ENCODE measurements at regions not wholly inside any gene's neighbourhood (a gene's known extent, or its start where the extent isn't known, plus 50 kb on each side); places are given as distances from the start of the nearest gene placed in this dataset.

DNA sequence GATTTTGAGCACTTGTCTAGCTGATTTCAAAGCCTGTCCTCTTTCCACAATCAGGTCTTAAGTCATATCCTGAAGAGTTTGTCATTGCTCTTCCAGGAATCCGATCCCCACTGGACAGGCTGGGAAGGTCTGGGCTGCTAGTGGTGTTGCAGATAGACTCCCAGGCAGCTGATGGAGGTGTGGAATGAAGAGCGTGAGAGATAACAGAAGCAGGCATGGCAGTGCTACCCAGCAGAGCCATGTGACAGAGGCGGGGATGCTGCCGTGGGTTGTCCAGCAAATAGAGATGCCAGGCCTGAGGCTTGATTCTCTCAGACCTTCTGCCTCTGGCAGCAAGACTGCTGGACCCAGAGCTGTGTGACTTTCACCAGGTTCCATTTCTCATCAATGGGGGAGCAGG lies 116.5 kb upstream of the EEPD1 start:
- no peak for TF ChIP-seq POLR2AphosphoS5 (IDR thresholded peaks at IDR 0.05)
- no peak for TF ChIP-seq POLR2A (IDR thresholded peaks at IDR 0.05)

Data from breast epithelium (tissue), 3 donors.